GM10266 (cell line): ENCODE measurements at regions not wholly inside any gene's neighbourhood (a gene's known extent, or its start where the extent isn't known, plus 50 kb on each side); places are given as distances from the start of the nearest gene placed in this dataset.

Experiments used
- DNase-seq: peaks from one replicate; pipeline ENCODE4 v3.0.0; 2012; ENCODE audit errors: extremely low spot score
- TF ChIP-seq, protein P1 (sequence below): IDR thresholded peaks from 2 replicates; pipeline ENCODE4 v1.5.1; 2012; ENCODE audit warnings: mild to moderate bottlenecking, low read depth; ENCODE audit not compliant: control insufficient read depth, insufficient read depth; ENCODE audit errors: missing control alignments

DNA sequence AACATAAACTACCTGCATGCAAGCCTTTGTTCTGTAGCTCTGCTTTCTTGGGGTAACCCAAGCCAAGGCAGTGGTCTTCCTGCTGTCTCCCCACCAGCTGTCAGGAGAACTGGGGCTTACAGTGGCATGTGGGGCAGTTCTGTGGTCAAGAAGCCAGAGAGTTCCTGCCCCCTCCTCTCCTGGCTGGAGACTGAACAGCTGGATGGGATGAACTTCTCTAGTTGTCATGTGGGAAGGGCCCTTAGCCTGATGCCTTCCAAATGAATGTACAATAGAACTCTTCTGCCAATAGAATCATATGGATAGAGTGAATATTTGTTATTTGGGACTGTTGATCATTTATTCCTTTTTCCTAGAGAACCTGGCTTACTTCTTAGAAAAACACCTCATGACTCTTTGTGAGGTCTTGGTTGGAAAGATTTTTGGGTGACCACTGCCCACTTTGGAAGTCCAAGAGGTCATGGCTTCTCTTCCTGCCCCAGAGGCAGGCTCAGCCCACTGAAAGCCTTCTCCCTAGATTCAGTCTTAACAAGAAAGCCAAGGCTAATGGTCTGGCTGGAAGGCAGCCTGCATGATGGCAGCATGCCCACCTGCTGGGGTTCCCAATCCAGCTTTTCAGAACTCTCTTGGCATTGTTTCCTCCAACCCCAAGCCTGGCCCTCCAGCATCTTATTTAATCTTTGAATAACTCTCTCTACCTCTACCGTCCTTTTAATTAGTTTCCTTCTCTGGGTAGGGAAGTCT lies 462.9 kb upstream of the PROK2 start:
- no peak for DNase-seq
- TF ChIP-seq, protein P1, sequence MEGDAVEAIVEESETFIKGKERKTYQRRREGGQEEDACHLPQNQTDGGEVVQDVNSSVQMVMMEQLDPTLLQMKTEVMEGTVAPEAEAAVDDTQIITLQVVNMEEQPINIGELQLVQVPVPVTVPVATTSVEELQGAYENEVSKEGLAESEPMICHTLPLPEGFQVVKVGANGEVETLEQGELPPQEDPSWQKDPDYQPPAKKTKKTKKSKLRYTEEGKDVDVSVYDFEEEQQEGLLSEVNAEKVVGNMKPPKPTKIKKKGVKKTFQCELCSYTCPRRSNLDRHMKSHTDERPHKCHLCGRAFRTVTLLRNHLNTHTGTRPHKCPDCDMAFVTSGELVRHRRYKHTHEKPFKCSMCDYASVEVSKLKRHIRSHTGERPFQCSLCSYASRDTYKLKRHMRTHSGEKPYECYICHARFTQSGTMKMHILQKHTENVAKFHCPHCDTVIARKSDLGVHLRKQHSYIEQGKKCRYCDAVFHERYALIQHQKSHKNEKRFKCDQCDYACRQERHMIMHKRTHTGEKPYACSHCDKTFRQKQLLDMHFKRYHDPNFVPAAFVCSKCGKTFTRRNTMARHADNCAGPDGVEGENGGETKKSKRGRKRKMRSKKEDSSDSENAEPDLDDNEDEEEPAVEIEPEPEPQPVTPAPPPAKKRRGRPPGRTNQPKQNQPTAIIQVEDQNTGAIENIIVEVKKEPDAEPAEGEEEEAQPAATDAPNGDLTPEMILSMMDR: no peak

DNA sequence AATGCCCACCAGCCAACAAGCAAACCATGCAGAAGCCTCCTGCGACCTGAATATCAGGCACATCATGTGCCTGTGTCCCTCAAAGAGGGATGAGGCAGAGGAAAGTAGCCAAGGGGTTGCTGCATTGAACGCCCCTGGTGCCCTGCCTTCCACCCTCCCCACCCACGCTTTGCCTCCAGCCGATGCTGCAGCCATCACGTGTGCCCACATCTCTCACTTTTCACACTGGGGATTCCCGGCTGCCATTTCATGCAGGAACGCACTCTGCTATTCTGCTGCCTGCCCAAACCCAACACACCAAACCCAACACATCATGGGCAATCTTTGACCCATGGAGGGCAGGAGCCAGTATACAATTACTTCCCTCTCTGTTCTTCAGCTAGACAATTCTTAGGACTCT lies 462.2 kb upstream of the PROK2 start:
- no peak for DNase-seq
- TF ChIP-seq, protein P1: no peak

DNA sequence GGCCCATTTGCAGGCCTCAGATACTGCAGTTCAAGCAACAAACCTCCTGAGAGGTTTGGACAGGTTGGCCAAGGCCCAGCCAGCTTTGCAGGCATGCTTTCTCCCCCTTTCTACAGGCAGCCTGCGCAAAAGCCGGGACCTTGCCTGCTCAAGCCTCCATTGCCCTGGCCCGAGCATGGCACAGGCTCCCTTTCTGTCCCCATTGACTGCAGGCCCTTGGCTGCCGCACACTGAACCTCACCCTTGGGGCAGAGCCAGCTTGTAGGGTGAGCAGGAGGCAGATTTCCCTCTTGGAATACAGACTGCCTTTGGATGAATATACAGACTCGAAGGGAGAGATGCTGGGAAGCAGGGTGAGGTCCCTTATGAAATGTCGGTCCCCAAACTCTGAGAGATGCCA lies 461.7 kb upstream of the PROK2 start:
- TF ChIP-seq, protein P1: no peak
- DNase-seq: no peak

- DNase-seq: no peak
- TF ChIP-seq, protein P1: no peak
These were observed 460.3 kb upstream of the PROK2 start for GRCh38 chr3:72245183-72245811.

DNA sequence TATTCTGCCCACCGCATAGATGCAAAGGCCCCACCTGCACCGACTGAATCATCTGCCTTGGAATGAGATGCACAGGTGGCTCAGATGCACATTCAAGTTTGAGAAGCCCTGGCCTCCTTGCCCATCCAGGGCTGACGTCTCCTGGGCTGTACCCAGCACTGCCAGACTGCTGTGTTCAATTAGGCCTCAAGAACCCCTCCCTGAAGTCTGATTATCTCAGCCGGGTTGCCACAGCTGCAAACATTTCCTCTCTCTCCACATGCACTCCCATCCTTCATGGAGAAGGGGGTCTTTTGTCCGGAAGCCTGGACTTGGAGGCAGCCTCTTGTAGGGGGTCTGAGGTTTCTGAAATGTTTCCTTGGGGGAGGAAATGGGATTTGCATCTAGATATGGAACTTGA lies 459.4 kb upstream of the PROK2 start:
- TF ChIP-seq, protein P1: no peak
- no peak for DNase-seq

DNA sequence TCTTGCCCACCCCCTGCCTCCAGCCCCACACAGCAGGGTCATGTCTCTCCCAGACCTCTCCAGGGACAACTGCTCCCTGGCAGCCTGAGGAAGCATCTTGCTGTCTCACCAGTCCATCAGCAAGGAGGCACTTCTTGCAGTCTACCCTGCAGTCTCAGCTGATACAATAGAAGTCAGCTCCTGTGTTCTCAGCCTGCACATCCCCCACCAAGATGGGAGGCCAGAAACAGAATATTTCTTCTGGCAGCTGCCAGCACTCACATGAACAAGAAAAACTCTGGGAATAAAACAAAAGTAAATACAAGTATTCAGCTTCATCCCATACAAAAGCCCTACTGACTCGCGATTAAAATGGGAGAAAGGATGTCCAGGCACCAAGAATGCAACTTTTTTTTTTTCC lies 457.4 kb upstream of the PROK2 start:
- DNase-seq: no peak
- TF ChIP-seq, protein P1: no peak

GRCh38 chr3:72241525-72241924 lies 456.6 kb upstream of the PROK2 start:
- TF ChIP-seq, protein P1: no peak
- DNase-seq: no peak
